CD4-positive, CD25-positive, alpha-beta regulatory T cell (primary cell): ENCODE measurements at regions not wholly inside any gene's neighbourhood (a gene's known extent, or its start where the extent isn't known, plus 50 kb on each side); places are given as distances from the start of the nearest gene placed in this dataset.
"Not testable (repeated sequence)": the region's sequence is repeated elsewhere in the genome, so short reads cannot be mapped to it uniquely, and the experiment has no call there.

ENCODE experiments used
- ATAC-seq, 2 donors: fragments of 150-1000 bp; cut with Tn5 transposase; one replicate each; pipeline ENCODE4 v1.10.0; 2021; ENCODE audit warnings: low read depth in 2 of 2, moderate number of reproducible peaks in 2 of 2, moderate library complexity in 1 of 2
- DNase-seq, 3 donors: peaks; one replicate each; pipeline versions ENCODE4 v3.0.0 to v3.0.0-alpha.2; 2012 to 2022; ENCODE audit warnings: mixed read lengths in 1 of 3
- H3K27ac ChIP-seq: one replicate; pipeline ENCODE4 v1.7.0; 2013; ENCODE audit warnings: mild to moderate bottlenecking, low read length; ENCODE audit not compliant: insufficient read depth, poor library complexity, severe bottlenecking
- H3K27me3 ChIP-seq: one replicate; pipeline ENCODE4 v1.7.0; 2013; ENCODE audit warnings: low read length; ENCODE audit not compliant: control insufficient read depth, insufficient read depth
- H3K36me3 ChIP-seq: one replicate; pipeline ENCODE4 v1.7.0; 2013; ENCODE audit warnings: mild to moderate bottlenecking, low read length, moderate library complexity; ENCODE audit not compliant: control insufficient read depth, insufficient read depth
- H3K4me1 ChIP-seq: 2 replicates; pipeline ENCODE4 v1.7.0; 2013; ENCODE audit warnings: mild to moderate bottlenecking, low read length; ENCODE audit not compliant: insufficient read depth, control insufficient read depth, poor library complexity, severe bottlenecking
- H3K4me3 ChIP-seq: one replicate; pipeline ENCODE4 v1.7.0; 2013; ENCODE audit warnings: low read depth, mild to moderate bottlenecking, low read length, moderate library complexity
- H3K9me3 ChIP-seq, 2 experiments: 1 replicate in 1 of 2; 2 replicates in 1 of 2; pipeline ENCODE4 v1.7.0; 2013; ENCODE audit warnings: low read length in 2 of 2, mild to moderate bottlenecking in 1 of 2, moderate library complexity in 1 of 2; ENCODE audit not compliant: control insufficient read depth in 2 of 2
- H3K27ac Mint-ChIP-seq, 3 donors: one replicate each; pipeline ENCODE4 v1.8.0; 2020 to 2022; ENCODE audit warnings: mild to moderate bottlenecking in 3 of 3, mixed read lengths in 3 of 3, moderate library complexity in 2 of 3
- H3K27me3 Mint-ChIP-seq: one replicate; pipeline ENCODE4 v1.8.0; 2022; ENCODE audit warnings: mild to moderate bottlenecking, mixed read lengths
- H3K36me3 Mint-ChIP-seq: one replicate; pipeline ENCODE4 v1.8.0; 2020; ENCODE audit warnings: mixed read lengths
- H3K4me1 Mint-ChIP-seq, 4 donors: one replicate each; pipeline ENCODE4 v1.8.0; 2020 to 2022; ENCODE audit warnings: mixed read lengths in 4 of 4, mild to moderate bottlenecking in 1 of 4
- H3K4me3 Mint-ChIP-seq, 4 donors: one replicate each; pipeline ENCODE4 v1.8.0; 2020 to 2022; ENCODE audit warnings: mild to moderate bottlenecking in 4 of 4, mixed read lengths in 4 of 4, moderate library complexity in 3 of 4
- H3K9me3 Mint-ChIP-seq, 7 donors: one replicate each; pipeline ENCODE4 v1.8.0; 2020 to 2022; ENCODE audit warnings: mixed read lengths in 7 of 7, mild to moderate bottlenecking in 3 of 7, moderate library complexity in 2 of 7

- no peaks in the 10 kb centered on the region for H3K27me3 ChIP-seq
- ATAC-seq (no peak), DNase-seq (no peak)
- H3K36me3 ChIP-seq, result no peaks in the 10 kb centered on the region
- Mint-ChIP-seq H3K9me3 (peaks cover 1 to 21% (median 15%) of the 10 kb centered on the region in 7 donors), H3K27ac (no peak overlapping the region), H3K27me3 (no peaks in the 10 kb centered on the region), H3K4me3 (no peak overlapping the region), H3K36me3 (no peaks in the 10 kb centered on the region), H3K4me1 (peaks cover 0 to 6% (median 0%) of the 10 kb centered on the region in 4 donors)
- H3K4me1 ChIP-seq, result no peaks in the 10 kb centered on the region
- no peak overlapping the region for H3K27ac ChIP-seq
- peaks cover 0 to 13% of the 10 kb centered on the region in 2 experiments for H3K9me3 ChIP-seq
- H3K4me3 ChIP-seq, result no peak overlapping the region
These were observed 277.2 kb upstream of the PREP start for GRCh38 chr6:105680131-105680530.

DNA sequence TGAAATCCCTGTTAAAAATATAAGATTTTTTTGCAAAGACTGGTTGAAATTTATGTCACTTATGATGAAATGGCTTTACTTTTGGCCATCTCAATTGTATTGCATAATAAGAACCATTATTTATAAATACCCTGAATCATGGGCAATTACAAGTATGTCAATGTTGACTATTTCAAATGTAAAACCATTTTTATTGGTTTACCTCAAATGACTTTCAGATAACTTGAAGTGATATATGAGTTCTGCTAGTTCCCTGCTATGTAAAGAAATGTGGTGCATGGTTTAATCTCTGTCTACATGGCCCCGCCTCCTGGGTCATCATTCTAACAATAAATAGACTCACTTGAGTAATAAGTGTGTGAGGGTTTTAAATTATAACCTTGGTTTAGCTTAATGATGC lies 275.6 kb upstream of the PREP start:
- Mint-ChIP-seq H3K27ac (peak overlapping the region in 1 of 3 donors; percentile 6), H3K27me3 (no peaks in the 10 kb centered on the region), H3K36me3 (no peaks in the 10 kb centered on the region)

DNA sequence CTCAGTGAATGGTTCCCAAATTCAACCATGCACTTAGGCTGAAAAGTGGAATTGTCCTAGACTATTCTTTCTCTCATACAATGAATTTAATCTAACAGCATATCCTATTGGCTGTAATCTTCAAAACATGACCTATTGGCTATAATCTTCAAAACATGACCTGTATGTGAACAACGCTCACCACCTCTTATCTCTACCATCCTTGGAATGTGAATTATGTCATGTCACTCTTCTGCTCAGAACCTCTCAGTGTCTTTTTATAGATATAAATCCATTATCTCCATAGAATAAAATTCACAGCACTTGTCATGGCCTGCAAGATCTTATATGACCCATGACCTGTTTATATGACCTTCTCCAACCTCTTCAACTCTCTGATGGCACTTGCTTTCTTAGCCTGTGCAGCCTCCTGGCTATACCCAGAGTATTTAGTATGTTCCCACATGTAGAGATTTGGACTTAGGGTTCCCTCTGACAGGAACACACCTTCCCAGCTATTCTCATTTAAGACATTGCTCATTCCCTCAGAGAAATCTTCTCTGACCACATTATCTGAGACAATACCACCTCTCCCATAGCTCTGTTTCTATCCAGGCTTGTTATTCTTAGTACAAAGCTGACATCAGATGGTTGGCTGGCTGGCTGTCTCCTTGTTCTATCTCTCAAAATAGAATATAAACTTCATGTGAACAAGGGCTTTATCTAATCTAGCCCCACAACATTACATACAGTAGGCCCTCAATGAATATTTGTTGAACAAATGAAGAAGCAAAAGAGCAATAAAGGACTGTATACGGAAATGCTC lies 275.0 kb upstream of the PREP start:
- no peak for DNase-seq
- Histone ChIP-seq H3K4me3 (no peak overlapping the region), H3K4me1 (no peaks in the 10 kb centered on the region), H3K27ac (no peak overlapping the region), H3K36me3 (no peaks in the 10 kb centered on the region), H3K9me3 (peaks cover 0 to 10% of the 10 kb centered on the region in 2 experiments), H3K27me3 (no peaks in the 10 kb centered on the region)
- no peaks in the 10 kb centered on the region for H3K36me3 Mint-ChIP-seq
- peaks cover 1 to 18% (median 12%) of the 10 kb centered on the region in 7 donors for H3K9me3 Mint-ChIP-seq
- H3K27ac Mint-ChIP-seq, result no peak overlapping the region
- no peak for ATAC-seq
- H3K4me3 Mint-ChIP-seq, result no peak overlapping the region
- H3K4me1 Mint-ChIP-seq, result peaks cover 0 to 6% (median 0%) of the 10 kb centered on the region in 4 donors
- H3K27me3 Mint-ChIP-seq, result no peaks in the 10 kb centered on the region

More for the DNA sequence above, 275.6 kb upstream of the PREP start:
- Mint-ChIP-seq H3K4me1 (peaks cover 0 to 6% (median 0%) of the 10 kb centered on the region in 4 donors), H3K4me3 (no peak overlapping the region), H3K9me3 (peaks cover 1 to 18% (median 12%) of the 10 kb centered on the region in 7 donors)
- peaks cover 0 to 10% of the 10 kb centered on the region in 2 experiments for H3K9me3 ChIP-seq
- H3K4me1 ChIP-seq, result no peaks in the 10 kb centered on the region
- no peaks in the 10 kb centered on the region for H3K36me3 ChIP-seq
- H3K27ac ChIP-seq, result no peak overlapping the region
- DNase-seq (no peak), ATAC-seq (no peak)
- H3K27me3 ChIP-seq, result no peaks in the 10 kb centered on the region
- H3K4me3 ChIP-seq, result no peak overlapping the region

DNA sequence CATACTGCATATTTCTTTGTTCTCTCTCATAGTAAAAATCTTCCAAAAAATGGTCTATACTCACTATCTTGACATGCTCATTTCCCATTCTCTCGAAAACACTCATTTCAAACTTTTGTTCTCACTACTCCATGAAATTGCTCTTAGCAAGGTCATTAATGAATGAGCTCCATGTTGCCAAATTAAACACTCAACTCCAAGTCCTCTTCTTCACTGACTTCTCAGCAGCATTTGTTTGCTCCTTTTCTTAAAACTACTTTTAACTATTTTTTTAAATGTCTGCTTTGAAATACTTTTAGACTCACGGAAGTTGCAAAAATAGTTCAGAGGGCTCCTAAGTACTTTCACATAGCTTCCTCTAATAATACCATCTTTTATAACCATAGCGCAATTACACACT lies 274.0 kb upstream of the PREP start:
- ATAC-seq, result no peak
- H3K9me3 ChIP-seq, result peaks cover 0 to 10% of the 10 kb centered on the region in 2 experiments
- H3K4me3 ChIP-seq, result no peak overlapping the region
- no peaks in the 10 kb centered on the region for H3K27me3 ChIP-seq
- Mint-ChIP-seq H3K9me3 (peaks cover 0 to 18% (median 12%) of the 10 kb centered on the region in 7 donors), H3K27me3 (no peaks in the 10 kb centered on the region), H3K4me1 (peaks cover 0 to 5% (median 0%) of the 10 kb centered on the region in 4 donors), H3K27ac (no peak overlapping the region), H3K36me3 (no peaks in the 10 kb centered on the region), H3K4me3 (no peak overlapping the region)
- no peak for DNase-seq
- no peaks in the 10 kb centered on the region for H3K36me3 ChIP-seq
- no peaks in the 10 kb centered on the region for H3K4me1 ChIP-seq
- no peak overlapping the region for H3K27ac ChIP-seq

- H3K9me3 Mint-ChIP-seq, result peaks cover 0 to 10% (median 4%) of the 10 kb centered on the region in 7 donors
- ATAC-seq, result no peak
- no peak overlapping the region for H3K27ac ChIP-seq
These were observed 273.0 kb upstream of the PREP start for GRCh38 chr6:105675715-105676397.

DNA sequence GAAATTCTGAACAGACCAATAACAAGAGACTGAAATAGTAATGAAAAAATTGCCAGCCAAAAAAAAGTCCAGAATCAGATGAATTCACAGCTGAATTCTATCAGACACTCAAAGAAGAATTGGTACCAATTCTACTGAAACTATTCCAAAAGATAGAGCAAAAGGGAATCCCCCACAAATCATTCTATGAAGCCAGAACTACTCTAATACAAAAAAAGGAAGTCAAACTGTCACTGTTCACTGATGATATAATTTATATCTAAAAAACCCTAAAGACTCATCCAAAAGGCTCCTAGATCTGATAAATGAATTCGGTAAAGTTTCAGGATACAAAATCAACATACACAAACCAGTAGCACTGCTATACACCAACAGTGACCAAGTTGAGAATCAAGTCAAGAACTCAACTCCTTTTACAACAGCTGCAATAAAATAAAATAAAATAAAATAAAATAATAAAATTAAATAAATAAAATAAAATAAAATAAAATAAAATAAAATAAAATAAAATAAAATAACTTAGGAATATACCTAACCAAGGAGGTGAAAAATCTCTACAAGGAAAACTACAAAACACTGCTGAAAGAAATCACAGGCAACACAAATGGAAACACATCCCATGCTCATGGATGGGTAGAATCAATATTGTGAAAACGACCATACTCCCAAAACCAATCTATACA lies 270.1 kb upstream of the PREP start:
- H3K27ac Mint-ChIP-seq, H3K27me3 Mint-ChIP-seq, ATAC-seq: not testable (repeated sequence)

More at GRCh38 chr6:105675715-105676397, 273.0 kb upstream of the PREP start:
- Histone ChIP-seq H3K9me3 (peaks cover 0 to 2% of the 10 kb centered on the region in 2 experiments), H3K4me1 (no peaks in the 10 kb centered on the region), H3K36me3 (no peaks in the 10 kb centered on the region), H3K27me3 (no peaks in the 10 kb centered on the region), H3K4me3 (no peak overlapping the region)
- Mint-ChIP-seq H3K27ac (no peak overlapping the region), H3K27me3 (no peaks in the 10 kb centered on the region), H3K4me1 (no peaks in the 10 kb centered on the region), H3K36me3 (no peaks in the 10 kb centered on the region), H3K4me3 (no peak overlapping the region)
- DNase-seq, result no peak

GRCh38 chr6:105669232-105669631 lies 266.4 kb upstream of the PREP start:
- Mint-ChIP-seq H3K4me3 (no peak overlapping the region), H3K36me3 (peaks cover 3% of the 10 kb centered on the region), H3K4me1 (peaks cover 0 to 6% (median 2%) of the 10 kb centered on the region in 4 donors), H3K27me3 (peaks cover 4% of the 10 kb centered on the region), H3K9me3 (peaks cover 0 to 17% (median 2%) of the 10 kb centered on the region in 7 donors), H3K27ac (no peak overlapping the region)
- H3K4me3 ChIP-seq, result no peak overlapping the region
- no peak for DNase-seq
- no peaks in the 10 kb centered on the region for H3K4me1 ChIP-seq
- H3K36me3 ChIP-seq, result no peaks in the 10 kb centered on the region
- H3K9me3 ChIP-seq, result no peaks in the 10 kb centered on the region
- no peak overlapping the region for H3K27ac ChIP-seq
- no peaks in the 10 kb centered on the region for H3K27me3 ChIP-seq
- no peak for ATAC-seq

More for the DNA sequence above, 270.1 kb upstream of the PREP start:
- H3K4me1 ChIP-seq, H3K9me3 ChIP-seq, H3K36me3 Mint-ChIP-seq, H3K27me3 ChIP-seq, H3K9me3 Mint-ChIP-seq, H3K27ac ChIP-seq, H3K36me3 ChIP-seq, DNase-seq, H3K4me1 Mint-ChIP-seq, H3K4me3 Mint-ChIP-seq, H3K4me3 ChIP-seq: not testable (repeated sequence)
